Parathyroid adenoma (tissue), 2 donors: ENCODE measurements at regions not wholly inside any gene's neighbourhood (a gene's known extent, or its start where the extent isn't known, plus 50 kb on each side); places are given as distances from the start of the nearest gene placed in this dataset.

Source experiments
- H2AFZ ChIP-seq: fragments of 300-600 bp; sonication (generic); one replicate; pipeline ENCODE4 v1.7.0; 2017; ENCODE audit warnings: antibody characterized with exemption, mild to moderate bottlenecking
- H3K27ac ChIP-seq: fragments of 300-600 bp; sonication (generic); one replicate; pipeline ENCODE4 v1.7.0; 2017
- H3K27me3 ChIP-seq: fragments of 300-600 bp; sonication (generic); one replicate; pipeline ENCODE4 v1.7.0; 2017; ENCODE audit warnings: low read length; ENCODE audit not compliant: control insufficient read depth, insufficient read depth
- H3K36me3 ChIP-seq: fragments of 300-600 bp; sonication (generic); one replicate; pipeline ENCODE4 v1.7.0; 2017; ENCODE audit warnings: low read length; ENCODE audit not compliant: control insufficient read depth, insufficient read depth
- H3K4me1 ChIP-seq: fragments of 300-600 bp; sonication (generic); one replicate; pipeline ENCODE4 v1.7.0; 2017; ENCODE audit warnings: control low read depth
- H3K4me2 ChIP-seq: fragments of 300-600 bp; sonication (generic); one replicate; pipeline ENCODE4 v1.7.0; 2017; ENCODE audit warnings: low read length
- H3K4me3 ChIP-seq: fragments of 300-600 bp; sonication (generic); one replicate; pipeline ENCODE4 v1.7.0; 2017; ENCODE audit warnings: low read depth, low read length
- H3K79me2 ChIP-seq: fragments of 300-600 bp; sonication (generic); one replicate; pipeline ENCODE4 v1.7.0; 2017; ENCODE audit warnings: control low read depth
- H3K9ac ChIP-seq: fragments of 300-600 bp; sonication (generic); one replicate; pipeline ENCODE4 v1.7.0; 2017; ENCODE audit warnings: mild to moderate bottlenecking
- H3K9me3 ChIP-seq: fragments of 300-600 bp; sonication (generic); one replicate; pipeline ENCODE4 v1.7.0; 2017; ENCODE audit warnings: low read length; ENCODE audit not compliant: control insufficient read depth
- TF ChIP-seq, protein P1 (sequence below): fragments of 300-600 bp; sonication (generic); IDR thresholded peaks from one replicate; pipeline ENCODE4 v1.7.0; 2017; ENCODE audit warnings: antibody characterized with exemption, mild to moderate bottlenecking
- donor health status: primary hyperparathyroidism.

DNA sequence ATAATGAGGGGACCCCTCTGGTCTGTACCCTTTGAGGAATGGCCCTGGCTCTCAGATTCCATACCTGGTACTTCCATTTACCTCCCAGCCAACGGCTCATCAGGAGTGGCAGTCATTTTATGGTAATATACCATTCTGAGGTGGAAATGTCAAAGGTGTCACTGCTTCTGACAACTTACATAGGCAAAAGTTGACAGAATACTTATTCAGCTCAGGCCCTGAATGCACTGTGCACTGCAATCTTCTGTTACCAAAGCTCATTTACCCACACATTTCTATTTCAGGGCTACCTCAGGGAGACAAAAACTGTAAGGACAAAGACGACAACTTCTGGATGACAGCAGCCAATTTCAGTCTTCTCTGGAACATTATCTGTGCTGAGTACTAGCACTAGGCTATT, 212.2 kb upstream of the TMEM260 start:
- Histone ChIP-seq H3K4me2 (no peak overlapping the region), H3K9me3 (no peaks in the 10 kb centered on the region), H3K4me1 (peaks cover 3% of the 10 kb centered on the region), H3K36me3 (no peaks in the 10 kb centered on the region), H2AFZ (no peak overlapping the region), H3K27me3 (no peaks in the 10 kb centered on the region), H3K79me2 (no peaks in the 10 kb centered on the region), H3K9ac (no peak overlapping the region), H3K4me3 (no peak overlapping the region), H3K27ac (no peak overlapping the region)
- TF ChIP-seq, protein P1, sequence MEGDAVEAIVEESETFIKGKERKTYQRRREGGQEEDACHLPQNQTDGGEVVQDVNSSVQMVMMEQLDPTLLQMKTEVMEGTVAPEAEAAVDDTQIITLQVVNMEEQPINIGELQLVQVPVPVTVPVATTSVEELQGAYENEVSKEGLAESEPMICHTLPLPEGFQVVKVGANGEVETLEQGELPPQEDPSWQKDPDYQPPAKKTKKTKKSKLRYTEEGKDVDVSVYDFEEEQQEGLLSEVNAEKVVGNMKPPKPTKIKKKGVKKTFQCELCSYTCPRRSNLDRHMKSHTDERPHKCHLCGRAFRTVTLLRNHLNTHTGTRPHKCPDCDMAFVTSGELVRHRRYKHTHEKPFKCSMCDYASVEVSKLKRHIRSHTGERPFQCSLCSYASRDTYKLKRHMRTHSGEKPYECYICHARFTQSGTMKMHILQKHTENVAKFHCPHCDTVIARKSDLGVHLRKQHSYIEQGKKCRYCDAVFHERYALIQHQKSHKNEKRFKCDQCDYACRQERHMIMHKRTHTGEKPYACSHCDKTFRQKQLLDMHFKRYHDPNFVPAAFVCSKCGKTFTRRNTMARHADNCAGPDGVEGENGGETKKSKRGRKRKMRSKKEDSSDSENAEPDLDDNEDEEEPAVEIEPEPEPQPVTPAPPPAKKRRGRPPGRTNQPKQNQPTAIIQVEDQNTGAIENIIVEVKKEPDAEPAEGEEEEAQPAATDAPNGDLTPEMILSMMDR: no peak

DNA sequence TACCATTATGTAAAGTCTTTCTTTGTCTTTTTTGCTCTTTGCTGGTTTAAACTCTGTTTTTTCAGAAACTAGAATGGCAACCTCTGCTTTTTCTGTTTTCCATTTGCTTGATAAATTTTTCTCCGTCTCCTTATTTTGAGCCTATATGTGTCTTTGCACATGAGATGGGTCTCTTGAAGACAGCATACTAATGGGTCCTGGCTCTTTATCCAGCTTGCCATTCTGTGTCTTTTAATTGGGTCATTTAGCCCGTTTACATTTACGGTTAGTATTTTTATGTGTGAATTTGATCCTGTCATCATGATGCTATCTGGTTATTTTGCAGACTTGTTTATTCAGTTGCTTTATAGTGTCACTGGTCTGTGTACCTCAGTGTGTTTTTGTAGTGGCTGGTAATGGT, 207.9 kb upstream of the TMEM260 start:
- Histone ChIP-seq H3K36me3 (no peaks in the 10 kb centered on the region), H3K79me2 (no peaks in the 10 kb centered on the region), H3K27ac (no peak overlapping the region), H2AFZ (no peak overlapping the region), H3K4me2 (no peak overlapping the region), H3K27me3 (no peaks in the 10 kb centered on the region), H3K9ac (no peak overlapping the region), H3K4me1 (no peaks in the 10 kb centered on the region), H3K4me3 (no peak overlapping the region), H3K9me3 (no peaks in the 10 kb centered on the region)
- TF ChIP-seq, protein P1: no peak

- no peak overlapping the region for H3K4me2 ChIP-seq
- H3K27ac ChIP-seq: no peak overlapping the region
- H3K9me3 ChIP-seq: no peaks in the 10 kb centered on the region
- H3K27me3 ChIP-seq: no peaks in the 10 kb centered on the region
- H3K9ac ChIP-seq: no peak overlapping the region
- H3K4me1 ChIP-seq: no peaks in the 10 kb centered on the region
- TF ChIP-seq, protein P1: no peak
- H3K79me2 ChIP-seq: no peaks in the 10 kb centered on the region
- no peak overlapping the region for H3K4me3 ChIP-seq
- H2AFZ ChIP-seq: no peak overlapping the region
- H3K36me3 ChIP-seq: no peaks in the 10 kb centered on the region
Measured at GRCh38 chr14:56374421-56374820, 205.2 kb upstream of the TMEM260 start.

DNA sequence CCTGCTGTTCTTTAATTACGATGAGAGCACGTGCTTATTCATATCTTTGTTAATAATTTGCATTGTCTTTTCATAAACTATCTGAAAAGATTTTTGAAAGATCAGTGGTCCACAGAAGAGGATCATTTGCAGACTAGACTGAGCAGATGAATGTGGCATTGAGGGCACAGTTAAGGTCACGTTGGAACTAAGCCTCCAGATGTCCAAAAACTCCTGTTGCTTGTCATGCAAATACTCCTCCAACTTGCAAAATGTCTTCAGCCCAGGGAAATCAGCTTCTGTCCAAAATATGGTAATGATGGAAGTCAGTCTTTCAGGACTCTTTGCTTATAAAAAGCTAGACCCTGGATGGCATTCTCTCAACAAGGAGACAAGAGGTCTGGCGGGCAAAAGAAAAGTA, 201.6 kb upstream of the TMEM260 start:
- H3K27ac ChIP-seq: no peak overlapping the region
- no peaks in the 10 kb centered on the region for H3K27me3 ChIP-seq
- H3K9ac ChIP-seq: no peak overlapping the region
- H3K4me2 ChIP-seq: no peak overlapping the region
- no peak overlapping the region for H3K4me3 ChIP-seq
- no peaks in the 10 kb centered on the region for H3K9me3 ChIP-seq
- H3K79me2 ChIP-seq: no peaks in the 10 kb centered on the region
- H3K4me1 ChIP-seq: no peaks in the 10 kb centered on the region
- no peaks in the 10 kb centered on the region for H3K36me3 ChIP-seq
- TF ChIP-seq, protein P1: no peak
- no peak overlapping the region for H2AFZ ChIP-seq

- Histone ChIP-seq H3K4me2 (no peak overlapping the region), H3K9me3 (no peaks in the 10 kb centered on the region), H3K4me1 (no peaks in the 10 kb centered on the region), H2AFZ (no peak overlapping the region), H3K27ac (no peak overlapping the region), H3K79me2 (no peaks in the 10 kb centered on the region), H3K36me3 (no peaks in the 10 kb centered on the region), H3K27me3 (no peaks in the 10 kb centered on the region), H3K9ac (no peak overlapping the region), H3K4me3 (no peak overlapping the region)
- TF ChIP-seq, protein P1: no peak
Measured at GRCh38 chr14:56378475-56378877, 201.1 kb upstream of the TMEM260 start.
